Activated naive CD4-positive, alpha-beta T cell treated with anti-CD3 and anti-CD28 coated beads, Interleukin-2, amount 50 U/mL, for 16 hours (primary cell): ENCODE measurements at regions not wholly inside any gene's neighbourhood (a gene's known extent, or its start where the extent isn't known, plus 50 kb on each side); places are given as distances from the start of the nearest gene placed in this dataset.
"Not testable (repeated sequence)": the region's sequence is repeated elsewhere in the genome, so short reads cannot be mapped to it uniquely, and the experiment has no call there.

Experiments
- DNase-seq: peaks from one replicate; pipeline ENCODE4 v3.0.0-alpha.2; 2020

DNA sequence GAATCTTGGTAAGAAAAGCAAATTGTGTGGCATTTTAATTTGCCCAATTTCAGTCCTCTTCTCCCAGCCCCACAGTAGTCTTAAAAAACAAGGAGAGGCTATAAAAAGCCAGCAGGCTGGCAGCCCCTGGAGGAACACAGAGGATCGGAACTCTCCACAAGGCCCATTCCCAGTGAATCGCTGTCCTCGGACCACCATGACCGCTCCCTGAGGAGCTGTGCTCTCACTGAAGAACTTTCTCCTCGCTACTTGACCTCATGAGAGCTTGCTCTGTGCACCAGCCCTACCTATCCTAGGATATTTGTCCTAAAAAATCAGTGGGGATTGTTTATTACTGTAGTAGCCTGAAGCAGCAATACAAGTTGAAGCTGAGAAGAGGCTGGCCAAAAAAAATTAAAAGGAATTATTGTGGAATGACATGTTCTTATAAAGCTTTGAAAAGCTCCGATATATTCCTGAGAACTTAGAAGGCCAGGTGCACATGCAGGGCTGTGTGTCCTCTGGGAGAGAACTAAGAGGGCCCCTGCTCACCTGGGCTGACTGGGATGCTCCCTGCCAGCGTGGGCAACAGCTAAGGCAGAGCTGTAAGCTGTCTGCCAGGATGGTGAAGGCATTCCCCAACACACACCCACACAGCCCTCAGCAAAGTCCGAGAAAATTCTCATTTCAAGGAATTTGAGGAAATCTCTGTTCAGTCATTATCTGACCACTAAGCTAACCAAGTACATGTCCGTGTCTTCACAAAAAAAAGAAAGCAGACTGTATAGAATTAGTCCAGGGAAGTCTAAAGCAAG, 148.8 kb upstream of the SFSWAP start:
- no peak for DNase-seq

DNA sequence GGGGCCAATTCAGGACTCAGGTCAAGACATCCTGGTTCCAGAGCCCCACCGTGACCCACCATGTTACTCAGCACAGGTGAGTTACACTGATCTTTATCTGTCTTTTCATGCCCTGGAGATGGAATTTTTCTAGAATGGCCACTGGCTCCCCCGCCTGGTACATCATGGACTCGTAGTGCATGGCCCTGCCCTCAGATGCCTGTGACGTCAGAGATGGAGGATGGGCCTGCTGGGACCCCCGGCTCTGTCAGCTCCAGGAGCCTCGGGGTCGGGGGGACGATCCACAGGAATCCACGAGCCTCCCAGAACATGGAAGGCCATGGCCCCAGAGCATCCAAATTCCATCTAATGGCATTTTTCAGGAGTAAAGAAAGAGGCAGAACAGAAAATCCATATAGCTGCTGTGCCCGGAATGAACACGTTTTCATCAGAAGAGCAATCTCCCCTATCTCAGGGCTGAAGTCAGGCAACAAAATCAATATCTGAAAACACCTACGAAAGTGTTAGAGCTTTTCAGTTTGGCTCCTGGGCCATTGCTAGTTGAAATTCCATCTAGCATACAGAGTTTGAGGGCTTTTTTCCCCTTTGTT, 146.7 kb upstream of the SFSWAP start:
- not testable (repeated sequence) for DNase-seq

DNA sequence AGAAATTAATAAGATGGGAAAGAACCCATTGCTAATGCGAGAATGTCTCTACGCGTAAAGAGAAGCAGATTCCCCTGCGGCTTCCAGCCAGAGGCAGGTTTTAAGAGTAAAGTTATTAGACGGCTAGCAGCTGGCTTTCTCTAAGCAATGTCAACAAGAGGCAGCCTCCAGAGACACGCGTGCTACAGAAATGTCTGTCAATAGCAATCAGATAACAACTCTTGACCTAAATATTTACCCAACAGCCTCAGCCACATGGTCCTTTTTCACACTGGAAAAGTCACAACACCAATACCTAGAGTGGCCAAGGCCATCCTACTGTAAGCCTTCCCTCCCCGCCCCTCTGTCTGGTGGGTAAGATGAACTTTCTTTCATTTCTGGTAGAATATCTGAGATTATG, 146.0 kb upstream of the SFSWAP start:
- no peak for DNase-seq

DNA sequence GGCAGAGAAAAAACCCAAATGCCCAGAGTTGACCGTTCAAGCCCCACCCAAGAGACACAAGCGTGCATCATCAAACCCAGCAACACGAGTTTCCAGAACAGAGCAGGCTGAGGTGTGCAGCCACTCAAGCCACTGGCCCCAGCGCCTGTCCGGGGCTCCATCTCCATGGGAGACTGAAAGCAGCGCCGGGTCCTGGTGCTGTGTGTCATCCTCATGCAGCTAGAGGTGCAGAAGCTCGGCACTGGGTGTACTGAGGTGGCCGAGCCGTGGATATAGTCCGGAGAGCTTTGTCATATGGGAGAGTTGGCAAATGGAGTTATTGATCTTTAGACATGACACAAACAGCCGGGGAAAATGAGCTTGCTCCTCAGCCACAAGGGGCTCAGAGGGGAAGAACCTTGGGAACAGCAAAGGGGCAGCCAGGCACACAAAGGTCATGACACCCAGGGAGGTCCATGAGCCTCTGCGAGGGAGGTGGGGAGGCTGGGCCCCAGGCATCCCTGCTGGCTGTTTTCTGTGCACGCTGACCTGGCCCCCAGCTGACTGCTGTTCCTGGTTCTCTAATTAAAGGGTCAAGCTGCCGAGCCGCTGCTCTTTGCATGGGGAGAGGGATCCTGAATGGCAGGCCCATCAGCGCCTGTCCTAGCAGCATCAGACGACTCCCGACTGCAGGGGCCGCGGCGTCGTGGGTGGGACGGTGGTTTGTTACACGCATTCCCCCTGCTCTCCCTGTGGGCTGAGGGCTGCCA, 145.4 kb upstream of the SFSWAP start:
- DNase-seq, result no peak

DNA sequence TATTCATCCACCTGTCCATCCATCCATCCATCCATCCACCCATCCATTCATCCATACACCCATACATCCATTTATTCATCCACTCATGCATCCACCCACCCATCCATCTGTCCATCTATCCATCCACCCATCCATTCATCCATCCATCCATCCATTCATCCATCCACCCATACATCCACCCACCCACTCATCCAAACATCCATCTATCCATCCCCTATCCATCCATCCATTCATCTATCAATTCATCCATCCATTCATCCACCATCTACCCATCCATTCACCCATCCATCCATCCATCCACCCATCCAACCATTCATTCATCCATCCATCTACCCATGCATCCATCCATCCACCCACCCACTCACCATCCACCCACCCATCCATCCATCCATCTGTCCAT, 142.6 kb upstream of the SFSWAP start:
- DNase-seq, result no peak

DNA sequence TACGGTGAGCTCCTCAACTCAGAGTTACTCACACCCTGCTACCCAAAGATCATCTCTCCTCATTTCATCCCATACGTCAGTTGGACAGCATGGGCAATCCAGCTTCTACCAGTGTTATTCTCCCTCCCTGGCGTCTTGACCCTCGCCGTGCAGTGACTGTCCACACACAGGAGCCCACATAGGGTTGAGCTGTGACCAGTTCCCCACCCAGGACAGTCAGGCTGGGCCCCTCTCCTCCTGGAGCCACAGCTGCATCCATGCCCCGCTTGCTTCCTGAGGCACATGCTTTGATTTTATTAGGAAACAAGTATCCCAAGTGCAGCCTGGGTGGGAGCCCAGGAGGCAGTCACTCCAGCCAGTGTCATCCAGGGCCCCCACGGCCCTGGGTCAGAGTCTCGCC, 140.3 kb upstream of the SFSWAP start:
- DNase-seq, result no peak

DNA sequence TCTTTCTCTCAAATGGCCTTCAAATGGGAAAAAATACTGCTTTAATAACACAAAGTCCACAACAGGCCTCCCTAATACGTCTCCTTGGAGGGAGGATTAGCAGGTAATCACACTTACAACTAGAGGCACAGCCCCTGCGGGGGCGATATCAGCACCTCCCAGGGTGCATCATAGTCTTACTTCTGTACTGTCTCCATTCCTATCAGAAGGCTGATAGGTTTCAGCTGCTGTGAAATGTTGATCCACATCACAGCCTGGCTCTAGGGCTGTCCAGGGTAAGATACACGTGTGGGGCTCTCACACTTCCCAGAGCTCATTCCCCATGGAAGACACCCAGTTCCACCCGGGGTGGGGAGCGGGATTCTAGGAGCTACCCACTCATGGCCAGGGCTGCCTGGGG, 139.1 kb upstream of the SFSWAP start:
- no peak for DNase-seq

DNA sequence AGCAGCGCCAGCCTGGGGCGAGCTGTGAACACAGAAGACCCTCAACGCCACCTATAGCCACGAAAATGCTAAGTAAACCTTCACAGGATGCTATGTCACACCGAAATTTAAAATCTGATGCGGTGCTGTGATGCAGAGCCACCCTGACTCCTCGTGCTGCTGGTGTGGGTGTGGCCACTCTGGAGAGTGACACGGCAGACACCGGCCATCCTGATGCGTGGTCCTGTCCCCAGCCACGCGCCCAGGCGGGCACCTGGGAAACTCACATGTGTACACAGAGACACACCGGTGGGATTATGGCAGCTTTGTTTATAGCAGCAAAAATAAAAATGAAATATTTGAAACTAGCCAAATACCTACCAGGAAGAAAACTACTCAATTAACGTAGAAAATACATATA, 138.3 kb upstream of the SFSWAP start:
- DNase-seq, result no peak

DNA sequence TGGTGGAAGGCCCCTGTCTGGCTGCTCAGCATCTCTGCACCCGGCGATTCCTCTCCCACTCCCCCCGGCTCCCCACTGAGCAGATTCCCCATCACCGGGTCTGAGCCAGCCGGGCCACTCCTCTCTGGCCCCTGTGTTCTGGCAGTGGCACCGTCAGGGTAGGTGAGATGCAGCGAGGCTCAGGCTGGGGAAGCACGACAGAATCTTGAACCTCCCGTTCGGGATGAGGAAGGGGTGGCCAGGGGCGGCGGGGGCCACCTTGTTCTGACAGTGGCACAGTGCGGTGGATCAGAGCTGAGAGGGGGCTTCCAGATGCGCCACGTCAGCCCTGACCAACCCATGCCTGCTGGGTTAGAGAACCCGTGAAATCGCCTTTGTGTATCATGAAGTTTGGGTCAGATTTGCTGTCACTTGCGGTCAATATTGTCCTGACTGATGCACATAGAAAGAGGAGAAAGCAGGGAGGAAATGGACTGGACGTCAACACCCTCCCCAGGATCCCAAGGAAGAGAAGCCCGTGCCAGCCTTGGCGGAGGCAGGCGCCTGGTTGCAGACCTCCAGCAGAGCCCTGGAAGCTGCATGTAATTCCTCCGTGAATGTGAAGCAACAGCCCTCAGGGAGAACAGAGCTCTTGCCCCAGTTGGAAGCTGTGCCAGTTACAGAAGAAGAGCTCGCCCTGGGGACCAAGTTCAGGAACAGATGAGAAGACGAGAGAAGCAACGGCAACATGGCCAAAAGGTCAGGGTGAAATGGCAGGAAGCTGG, 137.1 kb upstream of the SFSWAP start:
- DNase-seq, result no peak

DNA sequence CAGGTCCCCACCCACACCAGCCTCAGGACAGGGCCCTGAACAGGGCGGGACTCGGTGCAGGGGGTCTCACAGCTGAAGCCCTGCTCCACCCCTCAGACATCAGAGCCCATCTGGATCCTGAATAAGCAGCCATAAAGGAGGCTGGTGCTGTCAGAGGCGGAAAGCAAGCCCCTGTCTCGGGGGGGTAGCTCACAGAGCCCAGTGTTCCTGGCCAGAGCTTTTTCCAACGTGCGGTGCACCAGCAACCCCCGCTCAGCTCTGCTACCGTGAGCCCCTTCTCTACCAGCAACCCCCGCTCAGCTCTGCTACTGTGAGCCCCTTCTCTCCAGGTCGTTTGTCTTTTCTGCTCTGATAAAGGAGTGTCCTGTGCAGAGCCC, 136.5 kb upstream of the SFSWAP start:
- DNase-seq, result no peak

DNA sequence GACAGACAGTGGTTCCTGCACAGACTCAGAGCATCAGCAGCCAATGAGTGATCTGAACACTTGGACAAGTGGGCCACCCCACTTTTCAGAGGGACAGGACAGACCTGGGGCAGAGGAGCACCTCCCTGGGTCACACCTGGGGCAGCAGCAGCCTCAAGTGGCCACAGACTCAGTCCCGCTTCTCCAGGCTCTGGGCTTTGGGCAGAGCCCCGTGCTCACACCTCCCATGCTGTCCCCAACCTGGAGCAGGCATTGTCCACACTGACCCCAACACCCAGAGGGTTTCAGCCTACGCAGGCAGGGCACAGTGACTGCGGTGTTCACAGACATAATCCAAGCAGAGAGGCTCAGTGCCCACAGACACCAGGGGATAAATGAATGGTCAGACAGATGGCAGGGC, 135.5 kb upstream of the SFSWAP start:
- no peak for DNase-seq

DNA sequence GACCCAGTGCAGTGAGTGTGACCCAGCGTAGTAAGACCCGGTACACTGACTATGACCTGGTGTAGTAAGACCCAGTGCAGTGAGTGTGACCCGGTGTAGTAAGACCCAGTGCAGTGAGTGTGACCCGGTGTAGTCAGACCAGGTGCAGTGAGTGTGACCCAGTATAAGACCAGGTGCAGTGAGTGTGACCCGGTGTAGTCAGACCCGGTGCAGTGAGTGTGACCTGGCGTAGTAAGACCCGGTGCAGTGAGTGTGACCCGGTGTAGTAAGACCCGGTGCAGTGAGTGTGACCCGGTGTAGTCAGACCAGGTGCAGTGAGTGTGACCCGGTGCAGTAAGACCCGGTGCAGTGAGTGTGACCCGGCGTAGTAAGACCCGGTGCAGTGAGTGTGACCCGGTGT, 134.2 kb upstream of the SFSWAP start:
- not testable (repeated sequence) for DNase-seq

DNA sequence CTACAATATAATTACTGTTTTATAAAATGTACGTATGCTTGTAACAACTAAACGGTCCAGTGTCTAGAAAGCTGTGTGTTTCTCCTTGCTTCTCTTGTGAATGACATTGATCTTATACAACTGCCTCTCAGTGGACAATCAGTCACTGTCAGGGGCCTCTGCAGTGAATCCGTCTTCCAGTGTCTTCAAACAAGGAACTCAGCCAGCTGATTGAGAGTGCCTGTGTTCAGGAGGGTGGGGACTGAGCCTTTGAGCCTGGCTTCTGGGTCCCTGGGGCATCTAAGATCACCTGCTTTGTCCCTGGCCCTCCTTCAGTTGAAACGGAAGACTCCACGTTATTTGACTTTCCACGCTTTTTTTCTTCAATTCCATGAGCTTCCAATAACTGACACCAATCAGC, 133.1 kb upstream of the SFSWAP start:
- no peak for DNase-seq

DNA sequence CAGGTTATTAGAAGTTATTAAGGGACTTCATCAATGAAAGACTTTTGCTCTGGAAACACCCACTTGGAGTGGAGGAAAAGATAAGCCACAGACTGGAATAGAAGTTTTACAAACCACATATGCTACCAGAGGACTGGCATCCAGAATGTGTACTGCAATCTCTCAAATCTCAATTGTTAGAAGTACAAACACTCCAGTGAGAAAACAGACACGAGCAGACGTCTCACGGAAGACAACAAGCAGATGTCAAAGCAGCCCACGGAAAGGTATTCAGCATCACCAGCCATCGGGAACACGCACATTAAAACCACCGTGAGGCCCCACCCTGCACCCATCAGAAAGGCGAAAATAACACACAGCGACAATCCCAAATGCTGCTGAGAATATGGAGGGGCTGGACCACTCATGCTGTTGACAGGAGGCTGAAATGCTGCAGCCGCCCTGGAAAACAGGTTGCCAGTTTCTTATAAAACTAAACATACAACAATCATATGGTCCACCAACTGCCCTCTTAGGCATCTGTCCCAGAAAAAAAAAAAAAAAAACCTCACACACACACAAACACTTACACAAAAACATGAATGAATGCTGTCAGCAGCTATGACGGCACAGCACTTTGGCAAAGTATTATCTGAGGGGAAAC, 131.9 kb upstream of the SFSWAP start:
- no peak for DNase-seq

DNA sequence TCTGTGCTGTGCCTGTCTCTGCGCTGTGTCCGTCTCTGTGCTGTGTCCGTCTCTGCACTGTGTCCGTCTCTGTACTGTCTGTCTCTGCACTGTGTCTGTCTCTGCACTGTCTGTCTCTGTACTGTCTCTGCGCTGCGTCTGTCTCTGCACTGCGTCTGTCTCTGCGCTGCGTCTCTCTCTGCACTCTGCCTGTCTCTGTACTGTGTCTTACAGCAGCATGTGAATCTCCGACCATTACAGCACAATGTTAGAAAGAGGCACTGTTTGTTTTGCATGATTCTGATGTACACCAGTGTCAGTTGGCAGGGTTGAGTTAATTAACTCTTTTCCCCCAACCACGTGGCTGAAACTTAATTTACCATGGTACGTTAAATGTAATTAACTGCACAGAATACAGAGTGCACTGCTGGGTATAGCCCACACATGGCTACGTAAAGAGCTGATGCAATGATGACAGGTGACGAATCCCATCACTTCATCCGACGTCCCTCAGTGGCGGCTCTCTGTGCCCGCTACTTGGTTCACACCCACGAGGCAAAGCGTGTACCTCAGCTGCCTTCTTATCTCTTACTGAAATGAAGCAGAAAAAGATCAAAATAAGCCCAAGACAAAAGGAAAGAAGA, 127.7 kb upstream of the SFSWAP start:
- DNase-seq, result no peak

DNA sequence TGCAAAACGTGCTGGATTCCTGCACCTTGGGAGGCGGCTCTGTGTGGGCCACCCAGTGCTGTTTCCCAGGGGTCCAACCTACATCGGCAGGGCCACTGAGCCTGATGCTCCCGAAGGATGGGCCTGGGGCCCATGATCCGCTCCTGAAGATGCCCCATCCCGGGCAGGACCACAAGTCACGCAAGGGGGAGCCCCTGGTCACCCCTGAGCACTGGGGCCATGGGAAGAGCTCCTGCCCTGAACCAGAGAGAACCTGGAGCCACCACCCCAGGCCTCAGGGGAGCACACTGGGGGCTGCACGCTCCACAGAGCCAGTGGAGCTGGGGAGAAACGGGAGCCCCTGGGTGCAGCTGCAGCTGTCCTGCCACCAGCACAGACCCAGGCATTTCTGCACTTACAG, 124.6 kb upstream of the SFSWAP start:
- no peak for DNase-seq

DNA sequence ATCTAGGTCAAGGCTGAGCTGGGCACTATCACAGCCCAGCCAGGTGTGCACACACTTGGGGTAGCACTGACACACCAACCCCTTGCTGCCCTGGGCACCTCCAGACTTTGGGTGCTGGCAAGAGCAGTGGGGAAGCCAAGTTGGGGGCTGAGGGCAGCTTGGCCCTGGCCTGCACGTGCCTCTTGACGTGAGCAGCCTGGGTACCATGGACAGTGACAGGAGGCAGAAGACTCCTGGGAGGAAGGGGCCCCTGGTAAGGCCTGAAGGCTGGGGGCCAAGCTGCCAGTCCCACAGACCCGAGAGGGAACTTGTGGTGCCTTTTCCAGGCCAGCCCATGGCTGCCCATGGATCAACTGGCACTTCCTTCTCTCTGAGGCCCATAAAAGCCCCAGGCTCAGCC, 124.1 kb upstream of the SFSWAP start:
- DNase-seq, result no peak

DNA sequence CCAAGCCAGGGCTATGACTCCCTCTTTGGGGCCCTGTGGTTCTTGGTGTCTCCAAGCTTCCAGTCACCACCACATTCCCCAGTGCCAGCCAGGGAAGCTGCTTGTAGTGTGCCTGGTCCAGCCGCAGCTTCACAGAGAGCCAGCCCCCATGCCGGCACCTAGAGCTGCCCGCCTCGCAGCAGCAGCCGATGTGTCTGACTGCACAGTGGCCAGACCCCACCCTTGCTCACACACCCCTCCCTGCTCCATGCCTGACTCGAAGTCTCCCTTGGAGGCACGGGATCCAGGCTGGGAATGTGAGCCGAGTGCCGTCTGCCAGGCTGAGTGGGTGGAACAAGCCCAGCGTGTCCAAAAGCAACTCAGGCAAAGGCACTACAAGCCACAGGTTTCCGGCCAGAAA, 123.3 kb upstream of the SFSWAP start:
- DNase-seq, result no peak

DNA sequence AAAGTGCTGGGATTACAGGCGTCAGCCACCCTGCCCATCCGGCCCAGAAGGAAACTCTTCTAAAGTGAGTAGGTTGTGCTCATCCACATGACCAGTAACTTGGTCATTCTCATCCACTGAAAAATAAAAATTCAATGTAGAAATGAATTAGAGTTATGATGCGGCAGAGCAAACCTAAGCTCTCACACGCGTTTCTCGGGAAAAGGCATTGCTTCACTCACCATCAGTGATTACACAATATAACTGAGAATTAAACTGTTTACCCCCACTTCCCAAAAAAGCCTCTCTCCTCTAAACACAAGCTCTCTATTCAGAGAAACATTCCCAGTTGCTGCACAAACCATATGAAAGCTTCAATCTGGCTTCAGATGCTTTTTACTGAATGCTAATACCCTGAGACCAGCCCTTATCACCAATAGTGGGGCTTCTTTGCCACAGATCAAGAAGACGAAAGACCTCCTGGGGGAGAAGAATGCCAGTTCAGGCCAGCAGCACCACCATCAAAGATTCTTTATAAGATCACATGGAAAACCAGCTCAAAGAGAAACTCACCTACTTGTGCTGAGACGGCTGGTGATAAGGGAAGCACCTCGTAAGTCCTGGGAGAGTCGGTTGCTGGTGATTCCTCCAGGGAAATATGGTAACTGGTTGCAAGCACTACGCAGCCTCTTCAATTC, 121.5 kb upstream of the SFSWAP start:
- DNase-seq, result no peak

DNA sequence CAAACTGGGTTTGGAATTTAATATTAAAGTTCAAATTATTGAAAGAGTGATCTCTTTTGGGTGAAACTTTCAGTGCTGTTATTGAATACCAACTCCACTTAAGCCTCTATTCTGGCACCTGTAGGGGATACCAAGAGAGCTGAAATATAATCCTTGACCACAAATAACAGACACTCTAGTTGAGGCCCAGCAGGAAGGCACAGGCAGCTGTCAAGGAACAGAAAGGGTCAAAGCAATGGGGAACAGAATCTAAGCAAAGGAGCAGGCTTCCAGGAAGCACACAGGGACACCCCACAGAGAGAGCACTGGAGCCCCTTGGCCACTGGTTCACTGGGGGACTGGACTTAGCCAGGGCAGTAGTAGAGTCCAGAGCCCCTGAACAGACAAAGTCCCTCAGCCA, 120.9 kb upstream of the SFSWAP start:
- DNase-seq, result no peak

DNA sequence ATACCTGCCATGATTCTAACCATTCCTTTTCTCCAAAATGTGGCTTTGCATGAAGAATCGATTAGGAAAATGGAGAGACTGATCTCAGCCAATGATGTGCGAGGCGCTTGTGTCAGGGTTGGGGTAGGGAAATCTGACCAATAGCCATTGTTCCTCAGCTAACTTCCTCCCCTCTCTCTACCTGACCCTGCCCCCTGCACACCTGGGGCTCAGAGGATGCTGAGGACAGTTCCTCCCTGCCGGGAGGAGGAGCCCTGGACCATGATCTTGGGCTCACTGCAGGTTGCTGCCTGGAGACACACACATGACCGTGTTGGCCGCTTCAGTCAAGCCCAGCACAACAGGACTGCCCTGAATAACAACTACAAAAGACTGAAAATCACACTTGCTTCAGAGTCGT, 119.8 kb upstream of the SFSWAP start:
- no peak for DNase-seq
